ENCODE measurements at regions not wholly inside any gene's neighbourhood (a gene's known extent, or its start where the extent isn't known, plus 50 kb on each side); places are given as distances from the start of the nearest gene placed in this dataset.

GRCh38 chr17:64773836-64774761 is 112.0 kb upstream of the SMURF2 start:
- Histone ChIP-seq H3K9me3 (ENCODE audit: severe bottlenecking) (no peaks in the 10 kb centered on the region), H3K36me3 (ENCODE audit: low read depth) (no peaks in the 10 kb centered on the region), H3K4me1 (ENCODE audit: insufficient read depth, poor library complexity, severe bottlenecking) (no peaks in the 10 kb centered on the region), H3K27me3 (ENCODE audit: insufficient read depth, poor library complexity, severe bottlenecking) (no peaks in the 10 kb centered on the region), H3K27ac (ENCODE audit: poor library complexity, severe bottlenecking) (no peak overlapping the region), H3K4me3 (ENCODE audit: severe bottlenecking) (peak overlapping the region; percentile 16)
- ATAC-seq (ENCODE audit: low read depth) (peak; percentile 74), DNase-seq (ENCODE audit: low spot score) (peak; percentile 81)
- peak; percentile 54 for TF ChIP-seq CTCF (IDR thresholded peaks at IDR 0.05; ENCODE audit: poor library complexity, severe bottlenecking)

DNA sequence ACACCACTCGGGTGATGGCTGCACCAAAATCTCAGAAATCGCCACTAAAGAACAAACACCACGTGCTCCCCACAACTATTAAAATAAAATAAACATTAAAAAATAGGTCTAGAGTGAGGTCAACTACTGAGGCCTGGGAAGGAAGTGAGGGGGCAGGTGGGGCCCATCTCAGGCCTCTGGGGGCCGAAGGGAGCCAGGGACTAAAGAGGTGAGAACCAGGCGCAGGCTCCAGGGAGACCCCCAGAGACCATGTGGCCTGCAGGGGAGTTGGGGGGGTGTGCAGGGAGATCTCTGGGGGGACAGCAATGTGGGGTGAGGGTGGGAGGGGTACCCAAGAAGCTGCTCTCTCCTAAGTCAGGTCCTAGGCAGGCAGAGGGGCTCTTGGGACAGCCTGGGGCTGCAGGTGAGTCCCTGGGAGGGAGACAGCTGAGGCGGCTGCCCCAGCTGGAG is 111.3 kb upstream of the SMURF2 start:
- no peak for TF ChIP-seq CTCF (IDR thresholded peaks at IDR 0.05; ENCODE audit: poor library complexity, severe bottlenecking)
- no peaks in the 10 kb centered on the region for H3K27me3 ChIP-seq (ENCODE audit: insufficient read depth, poor library complexity, severe bottlenecking)
- no peaks in the 10 kb centered on the region for H3K36me3 ChIP-seq (ENCODE audit: low read depth)
- H3K27ac ChIP-seq (ENCODE audit: poor library complexity, severe bottlenecking) = no peak overlapping the region
- ATAC-seq (ENCODE audit: low read depth) (no peak), DNase-seq (ENCODE audit: low spot score) (no peak)
- peak overlapping the region; percentile 16 for H3K4me3 ChIP-seq (ENCODE audit: severe bottlenecking)
- no peaks in the 10 kb centered on the region for H3K9me3 ChIP-seq (ENCODE audit: severe bottlenecking)
- H3K4me1 ChIP-seq (ENCODE audit: insufficient read depth, poor library complexity, severe bottlenecking) = no peaks in the 10 kb centered on the region

DNA sequence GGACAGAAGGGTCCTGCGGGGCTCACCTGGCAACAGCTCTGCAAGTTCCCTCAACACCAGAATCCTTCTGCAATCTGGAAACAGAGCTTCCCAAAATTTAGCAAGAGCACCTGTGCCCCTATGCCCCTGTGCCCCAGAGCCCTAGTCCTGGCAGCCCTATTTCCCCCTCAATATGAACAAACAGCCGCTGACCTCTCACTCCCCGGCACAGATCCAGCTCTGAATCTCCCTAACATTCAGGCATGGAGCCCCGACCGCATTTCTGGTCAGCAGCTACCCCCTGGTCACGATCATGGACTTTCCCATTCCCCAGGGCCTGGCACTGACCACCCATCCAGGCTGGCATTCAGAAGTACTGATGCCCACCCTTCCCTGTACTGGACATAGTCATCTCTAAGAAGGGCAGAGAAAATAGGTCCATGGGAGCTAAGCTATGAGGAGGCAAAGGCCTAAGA is 110.8 kb upstream of the SMURF2 start:
- Histone ChIP-seq H3K27ac (ENCODE audit: poor library complexity, severe bottlenecking) (no peak overlapping the region), H3K9me3 (ENCODE audit: severe bottlenecking) (no peaks in the 10 kb centered on the region), H3K4me1 (ENCODE audit: insufficient read depth, poor library complexity, severe bottlenecking) (no peaks in the 10 kb centered on the region), H3K36me3 (ENCODE audit: low read depth) (no peaks in the 10 kb centered on the region), H3K4me3 (ENCODE audit: severe bottlenecking) (no peak overlapping the region), H3K27me3 (ENCODE audit: insufficient read depth, poor library complexity, severe bottlenecking) (no peaks in the 10 kb centered on the region)
- DNase-seq (ENCODE audit: low spot score) (no peak), ATAC-seq (ENCODE audit: low read depth) (no peak)
- TF ChIP-seq CTCF (IDR thresholded peaks at IDR 0.05; ENCODE audit: poor library complexity, severe bottlenecking) = no peak

- no peak overlapping the region for H3K27ac ChIP-seq (ENCODE audit: poor library complexity, severe bottlenecking)
- ATAC-seq (ENCODE audit: low read depth) = no peak
- TF ChIP-seq CTCF (IDR thresholded peaks at IDR 0.05; ENCODE audit: poor library complexity, severe bottlenecking) = no peak
- no peaks in the 10 kb centered on the region for H3K9me3 ChIP-seq (ENCODE audit: severe bottlenecking)
- H3K27me3 ChIP-seq (ENCODE audit: insufficient read depth, poor library complexity, severe bottlenecking) = no peaks in the 10 kb centered on the region
- H3K4me3 ChIP-seq (ENCODE audit: severe bottlenecking) = no peak overlapping the region
- DNase-seq (ENCODE audit: low spot score) = no peak
- no peaks in the 10 kb centered on the region for H3K36me3 ChIP-seq (ENCODE audit: low read depth)
- no peaks in the 10 kb centered on the region for H3K4me1 ChIP-seq (ENCODE audit: insufficient read depth, poor library complexity, severe bottlenecking)
Observed at GRCh38 chr17:64771980-64772844, 110.1 kb upstream of the SMURF2 start.
